ENCODE measurements at regions not wholly inside any gene's neighbourhood (a gene's known extent, or its start where the extent isn't known, plus 50 kb on each side); places are given as distances from the start of the nearest gene placed in this dataset.

DNA sequence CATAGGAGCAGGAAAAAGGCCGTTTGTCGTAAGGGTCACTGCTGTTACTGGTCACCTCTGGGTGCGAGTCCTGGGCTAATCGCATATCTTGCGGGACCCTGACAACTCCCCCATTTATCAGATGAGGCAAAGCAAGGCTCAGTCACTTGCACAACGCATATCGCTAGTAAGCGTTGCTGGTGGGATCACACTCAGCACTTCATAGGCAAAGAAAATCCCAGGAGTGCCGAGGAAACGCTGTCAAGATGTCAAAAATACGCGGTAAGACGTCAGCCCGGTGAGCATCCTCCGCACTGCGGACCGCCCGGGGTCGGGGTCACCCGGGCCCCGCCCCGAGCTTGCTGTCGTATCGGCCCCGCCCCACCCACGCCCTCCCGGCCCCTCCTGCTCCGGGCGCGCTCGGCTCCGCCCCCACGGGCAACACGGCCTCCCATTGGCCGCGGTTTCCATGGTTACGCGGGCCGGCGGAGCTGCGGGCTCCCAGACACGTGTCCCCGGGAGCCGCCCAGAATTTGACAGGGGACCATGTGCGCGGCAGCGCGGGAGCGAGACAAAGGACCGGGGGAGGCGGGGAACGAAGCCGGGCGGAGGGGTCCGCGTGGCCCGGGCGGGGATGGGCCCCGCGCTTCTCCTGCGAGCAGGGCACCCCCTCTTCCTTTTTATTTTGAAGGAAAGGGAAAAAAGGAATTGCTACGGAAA, 80.2 kb upstream of the IER5L start:
- TF ChIP-seq, protein P1, sequence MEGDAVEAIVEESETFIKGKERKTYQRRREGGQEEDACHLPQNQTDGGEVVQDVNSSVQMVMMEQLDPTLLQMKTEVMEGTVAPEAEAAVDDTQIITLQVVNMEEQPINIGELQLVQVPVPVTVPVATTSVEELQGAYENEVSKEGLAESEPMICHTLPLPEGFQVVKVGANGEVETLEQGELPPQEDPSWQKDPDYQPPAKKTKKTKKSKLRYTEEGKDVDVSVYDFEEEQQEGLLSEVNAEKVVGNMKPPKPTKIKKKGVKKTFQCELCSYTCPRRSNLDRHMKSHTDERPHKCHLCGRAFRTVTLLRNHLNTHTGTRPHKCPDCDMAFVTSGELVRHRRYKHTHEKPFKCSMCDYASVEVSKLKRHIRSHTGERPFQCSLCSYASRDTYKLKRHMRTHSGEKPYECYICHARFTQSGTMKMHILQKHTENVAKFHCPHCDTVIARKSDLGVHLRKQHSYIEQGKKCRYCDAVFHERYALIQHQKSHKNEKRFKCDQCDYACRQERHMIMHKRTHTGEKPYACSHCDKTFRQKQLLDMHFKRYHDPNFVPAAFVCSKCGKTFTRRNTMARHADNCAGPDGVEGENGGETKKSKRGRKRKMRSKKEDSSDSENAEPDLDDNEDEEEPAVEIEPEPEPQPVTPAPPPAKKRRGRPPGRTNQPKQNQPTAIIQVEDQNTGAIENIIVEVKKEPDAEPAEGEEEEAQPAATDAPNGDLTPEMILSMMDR (IDR thresholded peaks at IDR 0.05): no peak
- no peak for TF ChIP-seq POLR2A (IDR thresholded peaks at IDR 0.05)

Data from heart left ventricle (tissue), 13 donors.